Psoas muscle (tissue), 7 donors: ENCODE measurements at regions not wholly inside any gene's neighbourhood (a gene's known extent, or its start where the extent isn't known, plus 50 kb on each side); places are given as distances from the start of the nearest gene placed in this dataset.
"Not testable (repeated sequence)": the region's sequence is repeated elsewhere in the genome, so short reads cannot be mapped to it uniquely, and the experiment has no call there.

Experiments used
- ATAC-seq, 4 donors: fragments of 200-7000 bp; cut with Tn5 transposase; one replicate each; pipeline ENCODE4 v1.9.1; 2020; ENCODE audit warnings: moderate library complexity in 3 of 4, mild to moderate bottlenecking in 2 of 4
- DNase-seq, 2 donors: peaks; one replicate each; pipeline ENCODE4 v3.0.0-alpha.2; 2020
- H3K27ac ChIP-seq: fragments of 200-600 bp; one replicate; pipeline ENCODE4 v1.8.0; 2022
- H3K27me3 ChIP-seq, 3 donors: fragments of 200-600 bp in 1 of 3; one replicate each; pipeline versions ENCODE4 v1.6.1 to v1.8.0; 2013 to 2022; ENCODE audit warnings: low read length in 2 of 3, mild to moderate bottlenecking in 2 of 3, moderate library complexity in 1 of 3; ENCODE audit not compliant: insufficient read depth in 3 of 3
- H3K36me3 ChIP-seq, 2 donors: fragments of 200-600 bp in 1 of 2; one replicate each; pipeline versions ENCODE4 v1.6.1 to v1.8.0; 2013 to 2022; ENCODE audit warnings: low read depth in 1 of 2, mild to moderate bottlenecking in 1 of 2, moderate library complexity in 1 of 2; ENCODE audit not compliant: insufficient read depth in 1 of 2
- H3K4me1 ChIP-seq: fragments of 200-600 bp; one replicate; pipeline ENCODE4 v1.8.0; 2022
- H3K4me3 ChIP-seq: fragments of 200-600 bp; one replicate; pipeline ENCODE4 v1.8.0; 2022; ENCODE audit warnings: mild to moderate bottlenecking
- H3K9me3 ChIP-seq: fragments of 200-600 bp; one replicate; pipeline ENCODE4 v1.8.0; 2022
- CTCF ChIP-seq: fragments of 200-600 bp; IDR thresholded peaks from one replicate; pipeline ENCODE4 v1.8.0; 2022; ENCODE audit warnings: antibody characterized with exemption
- WGBS, 3 donors: extraction: QIAGEN DNeasy Blood & Tissue Kit; methylation state at CpG; one replicate each; pipeline versions ENCODE4 v1.1.6 to v1.1.7; 2013; 5-methylcytosine and 5-hydroxymethylcytosine counted together
- intact Hi-C, 2 donors: fragments of 100-400 bp; cut with DNase I; formaldehyde crosslinking; loops; one replicate each; pipeline versions ENCODE4 v1.11.0 to v1.14.2; 2022
- donor health status: healthy with polysubstance abuse.
- donor health status: DM: no; HTN: no; CAD: no; lungs with moderate emphysema.
- donor health status: Bipolar disorder and iron deficiency.
- donor health status: healthy.
- donor health status: DM: yes; HTN: yes; CAD: no.
- donor health status: DM: no; HTN: no; CAD: no.
- donor health status: DM: yes; HTN: yes; CAD: no.

- no peaks in the 10 kb centered on the region for H3K9me3 ChIP-seq
- 82 to 86% (median 85%) methylated on average over 4 of the region's 4 CpGs for WGBS, 3 donors
- no peak for TF ChIP-seq CTCF
- no peak for ATAC-seq
- DNase-seq: no peak
- H3K4me3 ChIP-seq: no peak overlapping the region
- no peaks in the 10 kb centered on the region for H3K4me1 ChIP-seq
- no peak overlapping the region for H3K27ac ChIP-seq
- intact Hi-C loops: no loop called here
- no peaks in the 10 kb centered on the region for H3K27me3 ChIP-seq
- no peaks in the 10 kb centered on the region for H3K36me3 ChIP-seq
Measured at GRCh38 chr16:61421111-61421510, 615.1 kb downstream of the CDH8 start.

GRCh38 chr16:61419791-61420190 lies 616.4 kb downstream of the CDH8 start:
- ATAC-seq: no peak
- intact Hi-C loops: loop anchor here in 1 of 2 donors (5.0 kb wide), 1 partner anchor 267 kb away; no protein-coding TSS in a partner anchor
- H3K4me3 ChIP-seq: no peak overlapping the region
- no peak overlapping the region for H3K27ac ChIP-seq
- H3K9me3 ChIP-seq: no peaks in the 10 kb centered on the region
- no peak for TF ChIP-seq CTCF
- DNase-seq: no peak
- no peaks in the 10 kb centered on the region for H3K36me3 ChIP-seq
- no peaks in the 10 kb centered on the region for H3K4me1 ChIP-seq
- no peaks in the 10 kb centered on the region for H3K27me3 ChIP-seq
- 65 to 70% (median 67%) methylated on average over 2 of the region's 2 CpGs for WGBS, 3 donors

GRCh38 chr16:61418802-61419201 lies 617.4 kb downstream of the CDH8 start:
- not testable (repeated sequence) for H3K4me1 ChIP-seq, H3K4me3 ChIP-seq, H3K9me3 ChIP-seq, H3K36me3 ChIP-seq, DNase-seq, ATAC-seq, H3K27ac ChIP-seq, H3K27me3 ChIP-seq
- intact Hi-C loops: loop anchor here in 1 of 2 donors (5.0 kb wide), 1 partner anchor 267 kb away; no protein-coding TSS in a partner anchor

GRCh38 chr16:61415126-61415525 lies 621.1 kb downstream of the CDH8 start:
- H3K27me3 ChIP-seq: no peaks in the 10 kb centered on the region
- no peaks in the 10 kb centered on the region for H3K9me3 ChIP-seq
- H3K4me1 ChIP-seq: no peaks in the 10 kb centered on the region
- DNase-seq (no peak), ATAC-seq (no peak)
- intact Hi-C loops: loop anchor here in 1 of 2 donors (5.0 kb wide), 1 partner anchor 263 kb away; no protein-coding TSS in a partner anchor
- H3K27ac ChIP-seq: no peak overlapping the region
- no peak for TF ChIP-seq CTCF
- WGBS, 3 donors: 67 to 80% (median 75%) methylated on average over 3 of the region's 3 CpGs
- no peaks in the 10 kb centered on the region for H3K36me3 ChIP-seq
- no peak overlapping the region for H3K4me3 ChIP-seq

GRCh38 chr16:61413021-61413420 lies 623.2 kb downstream of the CDH8 start:
- DNase-seq (no peak), ATAC-seq (no peak)
- no peak for TF ChIP-seq CTCF
- intact Hi-C loops: no loop called here
- Histone ChIP-seq H3K4me1 (no peaks in the 10 kb centered on the region), H3K27me3 (no peaks in the 10 kb centered on the region), H3K27ac (no peak overlapping the region), H3K9me3 (no peaks in the 10 kb centered on the region), H3K4me3 (no peak overlapping the region), H3K36me3 (no peaks in the 10 kb centered on the region)
- WGBS, 3 donors: 30 to 44% (median 33%) methylated on average over 5 of the region's 5 CpGs
